ENCODE measurements at regions not wholly inside any gene's neighbourhood (a gene's known extent, or its start where the extent isn't known, plus 50 kb on each side); places are given as distances from the start of the nearest gene placed in this dataset.

- no peak for TF ChIP-seq CTCF (IDR thresholded peaks at IDR 0.05)
- no peak for TF ChIP-seq POLR2A (IDR thresholded peaks at IDR 0.05)
- TF ChIP-seq POLR2AphosphoS5 (IDR thresholded peaks at IDR 0.05), result no peak
Measured at GRCh38 chr3:5846261-5846660, 658.8 kb downstream of the EDEM1 start.

All from prostate gland (tissue), 2 donors.